Endothelial cell of umbilical vein (primary cell): ENCODE measurements at regions not wholly inside any gene's neighbourhood (a gene's known extent, or its start where the extent isn't known, plus 50 kb on each side); places are given as distances from the start of the nearest gene placed in this dataset.

Source experiments
- BruUV-seq: library from RNA; stranded (reverse); fragments of 400-500 nt; replicated peaks from 2 replicates; lab custom pipeline; 2021; lab: Mats Ljungman, UMichigan
- CTCF ChIA-PET: fragments of 300-600, 350-600 bp; sonication (Branson Sonifier 250); formaldehyde crosslinking; loops from one replicate; lab custom pipeline; 2021; ENCODE audit warnings: antibody characterized with exemption, inconsistent platforms; lab: Charles Lee
- POLR2A ChIA-PET: fragments of 300-600, 350-600 bp; sonication (Branson Sonifier 250); formaldehyde crosslinking; loops from one replicate; lab custom pipeline; 2021; ENCODE audit warnings: antibody characterized with exemption, inconsistent platforms; lab: Charles Lee
- DNase-seq: peaks from one replicate; pipeline ENCODE4 v3.0.0-alpha.2; 2011; ENCODE audit warnings: low read depth, low spot score
- FAIRE-seq: peaks from 2 replicates; lab custom pipeline; 2011; peaks lifted over from hg19 to GRCh38; lab: Jason Lieb, UNC
- H2AFZ ChIP-seq: 2 replicates; pipeline ENCODE4 v1.6.0; 2012; ENCODE audit warnings: low read depth, low read length, control low read depth, inconsistent platforms
- H3K27ac ChIP-seq: 2 replicates; pipeline ENCODE4 v1.5.1; 2011; ENCODE audit warnings: low read depth, mild to moderate bottlenecking, control low read depth, low read length, moderate library complexity; ENCODE audit not compliant: insufficient read depth
- H3K27me3 ChIP-seq, 2 experiments: 2 replicates each; pipeline versions ENCODE4 v1.6.0 to v1.6.1; 2011; ENCODE audit warnings: low read length in 2 of 2, mixed read lengths in 1 of 2; ENCODE audit not compliant: control insufficient read depth in 2 of 2, insufficient read depth in 2 of 2
- H3K36me3 ChIP-seq, 2 experiments: 2 replicates in 1 of 2; 3 replicates in 1 of 2; pipeline ENCODE4 v1.5.1; 2011; ENCODE audit warnings: low read length in 2 of 2, mild to moderate bottlenecking in 1 of 2, moderate library complexity in 1 of 2; ENCODE audit not compliant: control insufficient read depth in 2 of 2, insufficient read depth in 2 of 2; ENCODE audit errors: extremely low read depth in 1 of 2
- H3K4me1 ChIP-seq: 3 replicates; pipeline ENCODE4 v1.5.1; 2011; ENCODE audit warnings: mild to moderate bottlenecking, low read length; ENCODE audit not compliant: control insufficient read depth, insufficient read depth; ENCODE audit errors: extremely low read depth
- H3K4me2 ChIP-seq: 2 replicates; pipeline ENCODE4 v1.6.1; 2011; ENCODE audit warnings: low read length, control low read depth, mixed read lengths; ENCODE audit not compliant: insufficient read depth
- H3K4me3 ChIP-seq, 3 experiments: fragments of 200-600 bp in 1 of 3; sonication (generic), shearing (Covaris generic) in 1 of 3; replicated peaks in 1 of 3; 2 replicates each; pipeline ENCODE4 v1.5.1; 2011 to 2016; ENCODE audit warnings: control low read depth in 3 of 3, low read length in 3 of 3, mild to moderate bottlenecking in 2 of 3, inconsistent platforms in 1 of 3, low read depth in 1 of 3, moderate library complexity in 1 of 3; ENCODE audit not compliant: insufficient read depth in 1 of 3
- H3K79me2 ChIP-seq: 2 replicates; pipeline ENCODE4 v1.6.0; 2012; ENCODE audit warnings: low read length, inconsistent platforms; ENCODE audit not compliant: control insufficient read depth, insufficient read depth
- H3K9ac ChIP-seq: replicated peaks from 2 replicates; pipeline ENCODE3; 2011; ENCODE audit warnings: low read length, control low read depth; ENCODE audit not compliant: insufficient read depth; ENCODE audit errors: extremely low read depth
- H3K9me1 ChIP-seq: replicated peaks from 3 replicates; pipeline ENCODE4 v1.6.0; 2011; ENCODE audit warnings: mild to moderate bottlenecking, low read length; ENCODE audit not compliant: control insufficient read depth, insufficient read depth; ENCODE audit errors: extremely low read depth
- H3K9me3 ChIP-seq: replicated peaks from 2 replicates; pipeline ENCODE4 v1.5.1; 2012; ENCODE audit warnings: low read length, inconsistent platforms; ENCODE audit not compliant: control insufficient read depth, insufficient read depth
- H4K20me1 ChIP-seq: replicated peaks from 2 replicates; pipeline ENCODE3; 2011; ENCODE audit warnings: mild to moderate bottlenecking, low read length; ENCODE audit not compliant: control insufficient read depth, insufficient read depth; ENCODE audit errors: extremely low read depth
- CTCF ChIP-seq, 2 donors: IDR thresholded peaks; 1 replicate in 1 of 2; 2 replicates in 1 of 2; pipeline ENCODE4 v1.5.1; 2011; ENCODE audit warnings: low read length in 2 of 2, mild to moderate bottlenecking in 2 of 2, moderate library complexity in 2 of 2, control low read depth in 1 of 2, inconsistent platforms in 1 of 2, low read depth in 1 of 2; ENCODE audit not compliant: insufficient read depth in 1 of 2; ENCODE audit errors: extremely low read depth in 1 of 2
- EZH2 ChIP-seq: IDR thresholded peaks from 2 replicates; pipeline ENCODE4 v1.6.1; 2012; ENCODE audit warnings: borderline replicate concordance, low read depth, mild to moderate bottlenecking, moderate library complexity, low read length, inconsistent platforms; ENCODE audit not compliant: severe bottlenecking
- FOS ChIP-seq: IDR thresholded peaks from 2 replicates; pipeline ENCODE4 v1.6.1; 2011; ENCODE audit warnings: mild to moderate bottlenecking, low read length, moderate library complexity, borderline replicate concordance; ENCODE audit not compliant: insufficient read depth
- GATA2 ChIP-seq: IDR thresholded peaks from 2 replicates; pipeline ENCODE4 v1.7.0; 2011; ENCODE audit warnings: low read depth, mild to moderate bottlenecking, moderate library complexity, mixed read lengths, low read length; ENCODE audit not compliant: insufficient read length, insufficient read depth
- JUN ChIP-seq: IDR thresholded peaks from 2 replicates; pipeline ENCODE4 v1.6.1; 2011; ENCODE audit warnings: borderline replicate concordance, low read depth; ENCODE audit not compliant: insufficient read length, insufficient read depth
- MAX ChIP-seq: IDR thresholded peaks from 2 replicates; pipeline ENCODE4 v1.6.1; 2011; ENCODE audit not compliant: insufficient read depth, insufficient read length
- MYC ChIP-seq: IDR thresholded peaks from one replicate; pipeline ENCODE4 v1.6.1; 2011; ENCODE audit warnings: mild to moderate bottlenecking, low read depth, low read length
- POLR2A ChIP-seq: IDR thresholded peaks from 2 replicates; pipeline ENCODE4 v1.6.1; 2012; ENCODE audit warnings: low read depth, mild to moderate bottlenecking, control low read depth, low read length
- POLR2AphosphoS5 ChIP-seq: IDR thresholded peaks from 2 replicates; pipeline ENCODE4 v1.6.1; 2012; ENCODE audit warnings: low read depth, mild to moderate bottlenecking, control low read depth, low read length, moderate library complexity; ENCODE audit not compliant: insufficient read depth
- dilution Hi-C: fragments of 300-500 bp; cut with MboI; formaldehyde crosslinking; loops from one replicate; pipeline ENCODE4 v1.15.0; 2019; ENCODE audit warnings: low sequenced_read_pairs; ENCODE audit not compliant: extremely low pct_ligation_motif_present
- intact Hi-C: fragments of 100-400 bp; cut with micrococcal nuclease; formaldehyde crosslinking; loops from one replicate; pipeline ENCODE4 v1.10.0; 2022

- DNase-seq (no peak), FAIRE-seq (no peak)
- TF ChIP-seq MYC (no peak), POLR2A (no peak), GATA2 (no peak), MAX (no peak), JUN (no peak), FOS (no peak), EZH2 (no peak), POLR2AphosphoS5 (no peak), CTCF (IDR thresholded peaks at IDR 0.05; ENCODE audit: extremely low read depth in 1 of 2, insufficient read depth in 1 of 2, low read depth in 1 of 2, low read length in 2 of 2) (no peak)
- Histone ChIP-seq H3K27me3 (no peaks in the 10 kb centered on the region), H3K9me3 (no peaks in the 10 kb centered on the region), H3K36me3 (no peaks in the 10 kb centered on the region), H2AFZ (no peak overlapping the region), H3K4me2 (no peak overlapping the region), H3K27ac (no peak overlapping the region), H3K9me1 (no peaks in the 10 kb centered on the region), H3K79me2 (no peaks in the 10 kb centered on the region), H4K20me1 (no peaks in the 10 kb centered on the region), H3K9ac (no peak overlapping the region), H3K4me3 (no peak overlapping the region), H3K4me1 (no peaks in the 10 kb centered on the region)
- ChIA-PET POLR2A (no interaction called here), CTCF (no interaction called here)
- BruUV-seq = no TSS peak
- dilution Hi-C loops (no loop called here), intact Hi-C loops (no loop called here)
These were observed 736.5 kb downstream of the IGSF11 start for GRCh38 chr3:118298133-118298532.
